H1 (cell line): ENCODE measurements at regions not wholly inside any gene's neighbourhood (a gene's known extent, or its start where the extent isn't known, plus 50 kb on each side); places are given as distances from the start of the nearest gene placed in this dataset.

Experiments used
- CEBPB ChIP-seq: IDR thresholded peaks from 2 replicates; pipeline ENCODE4 v1.6.1; 2012; ENCODE audit warnings: low read depth, low read length
- EGR1 ChIP-seq: IDR thresholded peaks from 2 replicates; pipeline ENCODE4 v1.6.1; 2011; ENCODE audit warnings: low read depth, low read length, borderline replicate concordance
- EP300 ChIP-seq, 2 experiments: IDR thresholded peaks; 1 replicate in 1 of 2; 2 replicates in 1 of 2; pipeline ENCODE4 v1.6.1; 2011 to 2012; ENCODE audit warnings: low read depth in 2 of 2, low read length in 2 of 2, mild to moderate bottlenecking in 2 of 2, borderline replicate concordance in 1 of 2, inconsistent platforms in 1 of 2, moderate library complexity in 1 of 2
- POLR2A ChIP-seq, 2 experiments: IDR thresholded peaks; 1 replicate in 1 of 2; 2 replicates in 1 of 2; pipeline ENCODE4 v1.6.1; 2011; ENCODE audit warnings: low read depth in 2 of 2, low read length in 2 of 2, mild to moderate bottlenecking in 2 of 2; ENCODE audit errors: control extremely low read depth in 1 of 2
- SP1 ChIP-seq: IDR thresholded peaks from 2 replicates; pipeline ENCODE4 v1.6.1; 2011; ENCODE audit warnings: low read depth, low read length
- TF ChIP-seq, protein P1 (sequence below): IDR thresholded peaks from 2 replicates; pipeline ENCODE4 v1.6.1; 2011; ENCODE audit warnings: low read length, improper control_type of control experiment
- TF ChIP-seq, protein P2 (sequence below), 3 experiments: IDR thresholded peaks; 1 replicate in 2 of 3; 2 replicates in 1 of 3; pipeline versions ENCODE4 v1.5.1 to v1.6.1; 2011; ENCODE audit warnings: low read length in 3 of 3, mild to moderate bottlenecking in 3 of 3, inconsistent platforms in 2 of 3, low read depth in 1 of 3, moderate library complexity in 1 of 3; ENCODE audit not compliant: insufficient read depth in 1 of 3; ENCODE audit errors: control extremely low read depth in 1 of 3
- TF ChIP-seq, protein P3 (sequence below): IDR thresholded peaks from 2 replicates; pipeline ENCODE4 v1.6.1; 2012; ENCODE audit warnings: inconsistent platforms

DNA sequence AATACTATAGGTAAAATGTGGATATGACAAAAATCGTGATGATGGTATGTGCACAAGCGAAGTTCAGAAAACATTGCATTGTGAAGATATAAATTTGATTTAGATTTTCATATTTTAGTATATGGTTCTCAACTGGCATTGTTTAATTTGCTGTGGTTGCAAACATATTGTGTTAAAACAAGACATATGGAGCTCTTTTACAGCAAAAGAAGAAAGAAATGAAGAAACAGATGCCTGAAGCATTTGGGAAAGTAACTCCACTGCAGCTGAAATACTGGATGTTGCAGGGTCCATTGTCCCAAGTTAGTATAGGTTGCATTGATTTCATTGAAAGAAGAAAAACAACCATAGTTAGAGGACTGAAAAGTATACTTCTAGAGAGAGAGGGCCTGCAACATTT, 185.8 kb upstream of the SSTR1 start:
- TF ChIP-seq POLR2A (IDR thresholded peaks at IDR 0.05; ENCODE audit: control extremely low read depth in 1 of 2, low read depth in 2 of 2, low read length in 2 of 2), result no peak
- TF ChIP-seq, protein P1, sequence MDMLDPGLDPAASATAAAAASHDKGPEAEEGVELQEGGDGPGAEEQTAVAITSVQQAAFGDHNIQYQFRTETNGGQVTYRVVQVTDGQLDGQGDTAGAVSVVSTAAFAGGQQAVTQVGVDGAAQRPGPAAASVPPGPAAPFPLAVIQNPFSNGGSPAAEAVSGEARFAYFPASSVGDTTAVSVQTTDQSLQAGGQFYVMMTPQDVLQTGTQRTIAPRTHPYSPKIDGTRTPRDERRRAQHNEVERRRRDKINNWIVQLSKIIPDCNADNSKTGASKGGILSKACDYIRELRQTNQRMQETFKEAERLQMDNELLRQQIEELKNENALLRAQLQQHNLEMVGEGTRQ, result no peak
- TF ChIP-seq EP300 (IDR thresholded peaks at IDR 0.05; ENCODE audit: borderline replicate concordance in 1 of 2, low read depth in 2 of 2, low read length in 2 of 2), result no peak
- TF ChIP-seq, protein P2, sequence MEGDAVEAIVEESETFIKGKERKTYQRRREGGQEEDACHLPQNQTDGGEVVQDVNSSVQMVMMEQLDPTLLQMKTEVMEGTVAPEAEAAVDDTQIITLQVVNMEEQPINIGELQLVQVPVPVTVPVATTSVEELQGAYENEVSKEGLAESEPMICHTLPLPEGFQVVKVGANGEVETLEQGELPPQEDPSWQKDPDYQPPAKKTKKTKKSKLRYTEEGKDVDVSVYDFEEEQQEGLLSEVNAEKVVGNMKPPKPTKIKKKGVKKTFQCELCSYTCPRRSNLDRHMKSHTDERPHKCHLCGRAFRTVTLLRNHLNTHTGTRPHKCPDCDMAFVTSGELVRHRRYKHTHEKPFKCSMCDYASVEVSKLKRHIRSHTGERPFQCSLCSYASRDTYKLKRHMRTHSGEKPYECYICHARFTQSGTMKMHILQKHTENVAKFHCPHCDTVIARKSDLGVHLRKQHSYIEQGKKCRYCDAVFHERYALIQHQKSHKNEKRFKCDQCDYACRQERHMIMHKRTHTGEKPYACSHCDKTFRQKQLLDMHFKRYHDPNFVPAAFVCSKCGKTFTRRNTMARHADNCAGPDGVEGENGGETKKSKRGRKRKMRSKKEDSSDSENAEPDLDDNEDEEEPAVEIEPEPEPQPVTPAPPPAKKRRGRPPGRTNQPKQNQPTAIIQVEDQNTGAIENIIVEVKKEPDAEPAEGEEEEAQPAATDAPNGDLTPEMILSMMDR (IDR thresholded peaks at IDR 0.05; ENCODE audit: control extremely low read depth in 1 of 3, insufficient read depth in 1 of 3, low read depth in 1 of 3, low read length in 3 of 3), result no peak
- no peak for TF ChIP-seq SP1
- TF ChIP-seq, protein P3, sequence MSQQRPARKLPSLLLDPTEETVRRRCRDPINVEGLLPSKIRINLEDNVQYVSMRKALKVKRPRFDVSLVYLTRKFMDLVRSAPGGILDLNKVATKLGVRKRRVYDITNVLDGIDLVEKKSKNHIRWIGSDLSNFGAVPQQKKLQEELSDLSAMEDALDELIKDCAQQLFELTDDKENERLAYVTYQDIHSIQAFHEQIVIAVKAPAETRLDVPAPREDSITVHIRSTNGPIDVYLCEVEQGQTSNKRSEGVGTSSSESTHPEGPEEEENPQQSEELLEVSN, result no peak
- TF ChIP-seq CEBPB, result no peak
- TF ChIP-seq EGR1, result no peak
